ENCODE measurements at regions not wholly inside any gene's neighbourhood (a gene's known extent, or its start where the extent isn't known, plus 50 kb on each side); places are given as distances from the start of the nearest gene placed in this dataset.
"Not testable (repeated sequence)": the region's sequence is repeated elsewhere in the genome, so short reads cannot be mapped to it uniquely, and the experiment has no call there.

- no peaks in the 10 kb centered on the region for H3K27me3 ChIP-seq (ENCODE audit: insufficient read depth, low read length, poor library complexity)
- TF ChIP-seq CTCF (IDR thresholded peaks at IDR 0.05; ENCODE audit: borderline replicate concordance, extremely low read depth, low read length, poor library complexity, severe bottlenecking) (no peak), EZH2 (IDR thresholded peaks at IDR 0.05; ENCODE audit: borderline replicate concordance, low read depth, low read length, severe bottlenecking) (no peak)
- no peaks in the 10 kb centered on the region for H3K9me3 ChIP-seq (ENCODE audit: insufficient read depth, low read length, severe bottlenecking)
- no peak overlapping the region for H2AFZ ChIP-seq (ENCODE audit: low read depth, low read length)
- no peak overlapping the region for H3K9ac ChIP-seq (ENCODE audit: low read depth, low read length)
- no peaks in the 10 kb centered on the region for H3K36me3 ChIP-seq (ENCODE audit: insufficient read depth, low read length)
- no peak overlapping the region for H3K4me2 ChIP-seq (ENCODE audit: insufficient read depth, low read length)
- no peaks in the 10 kb centered on the region for H4K20me1 ChIP-seq (ENCODE audit: insufficient read depth, low read length)
- DNase-seq (no peak), ATAC-seq (ENCODE audit: insufficient read depth, low read depth) (no peak)
- H3K79me2 ChIP-seq (ENCODE audit: insufficient read depth, low read length): no peaks in the 10 kb centered on the region
- no peak overlapping the region for H3K4me3 ChIP-seq (ENCODE audit: low read depth in 1 of 2, low read length in 2 of 2)
- peaks cover 9% of the 10 kb centered on the region; the same call in 1 of the 2 replicates for H3K4me1 ChIP-seq (ENCODE audit: insufficient read depth, low read length)
- no peak overlapping the region for H3K27ac ChIP-seq (ENCODE audit: low read length)
Measured at GRCh38 chr3:11898611-11899325, 52.1 kb upstream of the TAMM41 start.

- not testable (repeated sequence) for H3K9me3 ChIP-seq (ENCODE audit: insufficient read depth, low read length, severe bottlenecking); H3K36me3 ChIP-seq (ENCODE audit: insufficient read depth, low read length); H3K27ac ChIP-seq (ENCODE audit: low read length); H2AFZ ChIP-seq (ENCODE audit: low read depth, low read length); H3K9ac ChIP-seq (ENCODE audit: low read depth, low read length); H3K4me3 ChIP-seq (ENCODE audit: low read depth in 1 of 2, low read length in 2 of 2); DNase-seq; ATAC-seq (ENCODE audit: insufficient read depth, low read depth); H3K79me2 ChIP-seq (ENCODE audit: insufficient read depth, low read length); H3K4me1 ChIP-seq (ENCODE audit: insufficient read depth, low read length); H3K27me3 ChIP-seq (ENCODE audit: insufficient read depth, low read length, poor library complexity); H3K4me2 ChIP-seq (ENCODE audit: insufficient read depth, low read length); H4K20me1 ChIP-seq (ENCODE audit: insufficient read depth, low read length)
Measured at GRCh38 chr3:11899389-11899788, 52.7 kb upstream of the TAMM41 start.

DNA sequence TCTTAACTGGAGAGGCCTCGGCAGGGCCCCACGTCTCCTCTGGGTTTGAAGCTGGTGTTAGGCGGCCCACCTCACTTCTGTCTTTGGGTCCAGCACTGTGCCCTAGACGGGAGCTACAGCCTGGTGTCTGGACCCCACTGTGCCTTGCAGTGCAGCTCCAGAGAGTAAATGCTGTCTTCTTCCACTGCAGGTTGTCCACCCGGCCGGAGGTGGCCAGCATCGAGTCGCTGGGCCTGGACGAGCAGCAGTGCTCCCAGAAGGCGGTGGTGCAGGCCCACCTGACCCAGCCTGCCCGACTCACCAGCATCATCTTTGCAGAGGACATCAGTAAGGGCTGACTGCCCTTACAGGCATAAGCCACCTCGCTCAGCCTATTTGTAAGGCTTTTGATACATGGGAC lies 53.1 kb upstream of the TAMM41 start:
- H3K36me3 ChIP-seq (ENCODE audit: insufficient read depth, low read length): no peaks in the 10 kb centered on the region
- DNase-seq: no peak
- ATAC-seq (ENCODE audit: insufficient read depth, low read depth): no peak
- no peaks in the 10 kb centered on the region for H4K20me1 ChIP-seq (ENCODE audit: insufficient read depth, low read length)
- H3K4me1 ChIP-seq (ENCODE audit: insufficient read depth, low read length): peaks cover 9% of the 10 kb centered on the region; the same call in 1 of the 2 replicates
- no peaks in the 10 kb centered on the region for H3K79me2 ChIP-seq (ENCODE audit: insufficient read depth, low read length)
- H3K27me3 ChIP-seq (ENCODE audit: insufficient read depth, low read length, poor library complexity): no peaks in the 10 kb centered on the region
- no peak overlapping the region for H3K27ac ChIP-seq (ENCODE audit: low read length)
- H3K4me3 ChIP-seq (ENCODE audit: low read depth in 1 of 2, low read length in 2 of 2): no peak overlapping the region
- TF ChIP-seq CTCF (IDR thresholded peaks at IDR 0.05; ENCODE audit: borderline replicate concordance, extremely low read depth, low read length, poor library complexity, severe bottlenecking) (no peak), EZH2 (IDR thresholded peaks at IDR 0.05; ENCODE audit: borderline replicate concordance, low read depth, low read length, severe bottlenecking) (no peak)
- H2AFZ ChIP-seq (ENCODE audit: low read depth, low read length): no peak overlapping the region
- H3K4me2 ChIP-seq (ENCODE audit: insufficient read depth, low read length): no peak overlapping the region
- H3K9ac ChIP-seq (ENCODE audit: low read depth, low read length): no peak overlapping the region
- H3K9me3 ChIP-seq (ENCODE audit: insufficient read depth, low read length, severe bottlenecking): no peaks in the 10 kb centered on the region

DNA sequence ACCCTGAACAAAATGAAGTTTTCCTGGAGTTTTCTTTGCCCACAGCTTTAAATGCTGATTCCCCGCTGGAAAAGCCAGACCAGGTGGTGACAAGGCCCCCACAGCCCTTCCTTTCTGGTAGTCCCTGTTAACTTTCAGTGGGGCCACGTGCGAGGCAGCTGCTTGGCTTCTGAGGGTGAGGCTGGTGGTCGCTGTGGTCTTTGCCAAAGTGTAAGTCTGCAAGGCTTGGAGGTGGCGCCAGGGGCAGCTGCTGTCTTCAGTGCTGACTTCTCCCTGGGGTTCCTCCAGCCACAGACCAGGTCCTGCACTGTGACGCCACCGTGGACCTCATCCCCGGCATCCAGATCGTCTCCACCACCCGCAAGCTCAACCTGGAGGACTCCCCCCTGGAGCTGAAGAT lies 54.1 kb upstream of the TAMM41 start:
- Histone ChIP-seq H4K20me1 (ENCODE audit: insufficient read depth, low read length) (no peaks in the 10 kb centered on the region), H3K4me3 (ENCODE audit: low read depth in 1 of 2, low read length in 2 of 2) (no peak overlapping the region), H3K4me1 (ENCODE audit: insufficient read depth, low read length) (peaks cover 9% of the 10 kb centered on the region; the same call in 1 of the 2 replicates), H3K9ac (ENCODE audit: low read depth, low read length) (no peak overlapping the region), H3K79me2 (ENCODE audit: insufficient read depth, low read length) (no peaks in the 10 kb centered on the region), H3K27ac (ENCODE audit: low read length) (no peak overlapping the region), H2AFZ (ENCODE audit: low read depth, low read length) (no peak overlapping the region; the same call in 1 of the 2 replicates), H3K36me3 (ENCODE audit: insufficient read depth, low read length) (no peaks in the 10 kb centered on the region), H3K4me2 (ENCODE audit: insufficient read depth, low read length) (no peak overlapping the region), H3K9me3 (ENCODE audit: insufficient read depth, low read length, severe bottlenecking) (no peaks in the 10 kb centered on the region), H3K27me3 (ENCODE audit: insufficient read depth, low read length, poor library complexity) (no peaks in the 10 kb centered on the region)
- peak; percentile 56 for DNase-seq
- ATAC-seq (ENCODE audit: insufficient read depth, low read depth): peak; percentile 90
- TF ChIP-seq EZH2 (IDR thresholded peaks at IDR 0.05; ENCODE audit: borderline replicate concordance, low read depth, low read length, severe bottlenecking) (no peak), CTCF (IDR thresholded peaks at IDR 0.05; ENCODE audit: borderline replicate concordance, extremely low read depth, low read length, poor library complexity, severe bottlenecking) (no peak)
